ENCODE measurements at regions not wholly inside any gene's neighbourhood (a gene's known extent, or its start where the extent isn't known, plus 50 kb on each side); places are given as distances from the start of the nearest gene placed in this dataset.

GRCh38 chr7:17685141-17685540 is 255.2 kb downstream of the SNX13 start:
- no peak overlapping the region for H3K27ac ChIP-seq (replicated peaks in 1 of 4)
- TF ChIP-seq EP300 (IDR thresholded peaks at IDR 0.05) = no peak
- no peak for TF ChIP-seq POLR2A (IDR thresholded peaks at IDR 0.05; ENCODE audit: low read depth)
- no peak for TF ChIP-seq POLR2AphosphoS5 (IDR thresholded peaks at IDR 0.05)
- TF ChIP-seq, protein P1, sequence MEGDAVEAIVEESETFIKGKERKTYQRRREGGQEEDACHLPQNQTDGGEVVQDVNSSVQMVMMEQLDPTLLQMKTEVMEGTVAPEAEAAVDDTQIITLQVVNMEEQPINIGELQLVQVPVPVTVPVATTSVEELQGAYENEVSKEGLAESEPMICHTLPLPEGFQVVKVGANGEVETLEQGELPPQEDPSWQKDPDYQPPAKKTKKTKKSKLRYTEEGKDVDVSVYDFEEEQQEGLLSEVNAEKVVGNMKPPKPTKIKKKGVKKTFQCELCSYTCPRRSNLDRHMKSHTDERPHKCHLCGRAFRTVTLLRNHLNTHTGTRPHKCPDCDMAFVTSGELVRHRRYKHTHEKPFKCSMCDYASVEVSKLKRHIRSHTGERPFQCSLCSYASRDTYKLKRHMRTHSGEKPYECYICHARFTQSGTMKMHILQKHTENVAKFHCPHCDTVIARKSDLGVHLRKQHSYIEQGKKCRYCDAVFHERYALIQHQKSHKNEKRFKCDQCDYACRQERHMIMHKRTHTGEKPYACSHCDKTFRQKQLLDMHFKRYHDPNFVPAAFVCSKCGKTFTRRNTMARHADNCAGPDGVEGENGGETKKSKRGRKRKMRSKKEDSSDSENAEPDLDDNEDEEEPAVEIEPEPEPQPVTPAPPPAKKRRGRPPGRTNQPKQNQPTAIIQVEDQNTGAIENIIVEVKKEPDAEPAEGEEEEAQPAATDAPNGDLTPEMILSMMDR (IDR thresholded peaks at IDR 0.05) = no peak
- no peaks in the 10 kb centered on the region for H3K36me3 ChIP-seq
- H3K4me1 ChIP-seq = peaks cover 8 to 24% (median 11%) of the 10 kb centered on the region in 4 donors
- no peak for DNase-seq (ENCODE audit: extremely low spot score)
- intact Hi-C loops (cut with DNase I) = no loop called here
- no peaks in the 10 kb centered on the region for H3K27me3 ChIP-seq
- H3K9me3 ChIP-seq = no peaks in the 10 kb centered on the region
- H3K4me3 ChIP-seq = no peak overlapping the region
- 89% methylated on average over 5 of the region's 5 CpGs for WGBS

DNA sequence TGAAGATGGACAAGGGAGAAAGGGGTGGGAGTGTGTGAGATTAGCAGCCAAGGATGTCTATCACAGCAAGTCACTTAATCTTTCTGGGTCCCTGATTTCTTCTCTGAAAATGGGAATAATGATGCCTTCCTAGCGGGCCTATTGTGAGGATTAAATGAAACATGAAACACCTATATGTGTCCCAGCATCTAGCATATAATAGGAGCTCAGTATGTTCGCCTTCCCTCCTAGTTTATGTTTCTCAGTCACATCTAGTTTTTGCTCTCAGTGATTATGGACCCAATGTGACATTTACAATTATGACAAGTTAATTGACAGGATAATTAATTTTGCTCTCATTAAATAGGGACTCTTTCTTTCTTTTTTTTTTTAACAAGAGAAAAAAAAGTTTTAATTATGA is 252.9 kb downstream of the SNX13 start:
- WGBS = 98% methylated on average over 2 of the region's 2 CpGs
- peaks cover 0 to 8% (median 2%) of the 10 kb centered on the region in 4 donors for H3K4me1 ChIP-seq
- H3K27me3 ChIP-seq = no peaks in the 10 kb centered on the region
- H3K4me3 ChIP-seq = no peak overlapping the region
- TF ChIP-seq EP300 (IDR thresholded peaks at IDR 0.05) (no peak), POLR2AphosphoS5 (IDR thresholded peaks at IDR 0.05) (no peak)
- TF ChIP-seq, protein P1 (IDR thresholded peaks at IDR 0.05) = no peak
- intact Hi-C loops (cut with DNase I) = no loop called here
- DNase-seq (ENCODE audit: extremely low spot score) = no peak
- H3K27ac ChIP-seq (replicated peaks in 1 of 4) = no peak overlapping the region
- H3K36me3 ChIP-seq = no peaks in the 10 kb centered on the region
- no peaks in the 10 kb centered on the region for H3K9me3 ChIP-seq

DNA sequence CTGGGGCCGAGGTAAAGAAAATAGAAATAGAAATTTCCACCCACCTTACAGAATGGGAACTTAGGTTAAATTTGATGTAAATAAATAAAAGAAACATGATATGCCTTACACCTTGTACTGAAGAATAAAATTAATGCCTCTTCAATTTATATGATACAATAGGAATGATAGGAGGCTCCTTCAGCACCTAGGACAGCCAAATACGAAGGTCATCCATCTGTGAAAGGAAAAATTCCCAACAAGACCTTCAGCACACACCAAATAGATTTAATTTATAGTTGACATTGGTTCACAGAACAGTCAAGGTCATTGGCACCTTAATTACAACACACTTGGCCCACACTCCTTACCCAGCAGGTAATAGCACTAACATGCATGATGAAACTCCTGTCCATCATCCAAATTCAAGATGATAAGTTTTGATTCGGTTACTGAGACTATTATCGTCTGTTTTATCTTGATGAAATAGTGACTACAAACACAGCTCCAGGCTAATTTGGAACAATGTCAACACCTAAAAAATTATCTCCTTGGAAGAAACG is 250.9 kb downstream of the SNX13 start:
- Histone ChIP-seq H3K4me3 (no peak overlapping the region), H3K27ac (replicated peaks in 1 of 4) (no peak overlapping the region), H3K27me3 (no peaks in the 10 kb centered on the region), H3K9me3 (no peaks in the 10 kb centered on the region), H3K4me1 (no peaks in the 10 kb centered on the region), H3K36me3 (no peaks in the 10 kb centered on the region)
- intact Hi-C loops (cut with DNase I) = no loop called here
- no peak for TF ChIP-seq POLR2AphosphoS5 (IDR thresholded peaks at IDR 0.05)
- no peak for TF ChIP-seq POLR2A (IDR thresholded peaks at IDR 0.05; ENCODE audit: low read depth)
- no peak for TF ChIP-seq EP300 (IDR thresholded peaks at IDR 0.05)
- TF ChIP-seq, protein P1 (IDR thresholded peaks at IDR 0.05) = no peak
- 87% methylated on average over 5 of the region's 5 CpGs for WGBS
- DNase-seq (ENCODE audit: extremely low spot score) = no peak

DNA sequence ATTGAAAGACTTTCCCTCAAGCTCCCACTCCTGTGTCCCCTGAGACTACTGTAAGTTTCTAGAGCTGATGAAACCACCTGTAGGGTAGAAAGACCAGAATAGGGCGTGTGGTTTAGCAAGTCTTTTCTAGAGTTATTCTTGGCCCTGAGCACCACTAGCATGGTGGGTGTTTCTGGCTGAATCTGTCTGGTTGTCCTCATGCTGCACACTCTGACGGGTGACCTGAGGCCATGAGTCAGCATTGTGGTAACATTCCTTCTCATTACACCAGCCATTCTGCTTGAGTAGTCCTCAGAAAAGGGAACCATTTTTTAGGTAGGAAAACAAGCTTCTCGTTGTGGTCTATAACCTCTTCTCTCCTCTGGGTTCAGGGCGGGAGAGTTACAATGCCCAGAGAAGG is 250.3 kb downstream of the SNX13 start:
- H3K27ac ChIP-seq (replicated peaks in 1 of 4) = no peak overlapping the region
- 47% methylated on average over 4 of the region's 4 CpGs for WGBS
- H3K27me3 ChIP-seq = no peaks in the 10 kb centered on the region
- no peak overlapping the region for H3K4me3 ChIP-seq
- no peaks in the 10 kb centered on the region for H3K36me3 ChIP-seq
- intact Hi-C loops (cut with DNase I) = no loop called here
- no peak for DNase-seq (ENCODE audit: extremely low spot score)
- no peaks in the 10 kb centered on the region for H3K9me3 ChIP-seq
- H3K4me1 ChIP-seq = no peaks in the 10 kb centered on the region
- TF ChIP-seq, protein P1 (IDR thresholded peaks at IDR 0.05) = no peak
- TF ChIP-seq POLR2A (IDR thresholded peaks at IDR 0.05; ENCODE audit: low read depth) = no peak
- no peak for TF ChIP-seq EP300 (IDR thresholded peaks at IDR 0.05)
- TF ChIP-seq POLR2AphosphoS5 (IDR thresholded peaks at IDR 0.05) = no peak

GRCh38 chr7:17696422-17696821 is 243.9 kb downstream of the SNX13 start:
- H3K4me1 ChIP-seq = peaks cover 0 to 10% (median 3%) of the 10 kb centered on the region in 4 donors
- intact Hi-C loops (cut with DNase I) = no loop called here
- no peak overlapping the region for H3K4me3 ChIP-seq
- no peaks in the 10 kb centered on the region for H3K36me3 ChIP-seq
- DNase-seq (ENCODE audit: extremely low spot score) = no peak
- WGBS = 49% methylated on average over 6 of the region's 6 CpGs
- H3K27ac ChIP-seq (replicated peaks in 1 of 4) = peak overlapping the region in 1 of 4 donors; percentile 50
- peak; percentile 30 to 43 for TF ChIP-seq POLR2AphosphoS5 (IDR thresholded peaks at IDR 0.05)
- no peak for TF ChIP-seq POLR2A (IDR thresholded peaks at IDR 0.05; ENCODE audit: low read depth)
- H3K9me3 ChIP-seq = peaks cover 0 to 25% (median 19%) of the 10 kb centered on the region in 4 donors
- no peaks in the 10 kb centered on the region for H3K27me3 ChIP-seq

Measured in esophagus muscularis mucosa (tissue), 4 donors.